Endodermal cell (in vitro differentiated cells): ENCODE measurements at regions not wholly inside any gene's neighbourhood (a gene's known extent, or its start where the extent isn't known, plus 50 kb on each side); places are given as distances from the start of the nearest gene placed in this dataset.

Experiments
- DNase-seq: peaks from one replicate; pipeline ENCODE4 v3.0.0-alpha.2; 2017
- H3K27ac ChIP-seq: 2 replicates; pipeline ENCODE4 v1.5.1; 2013; ENCODE audit warnings: mild to moderate bottlenecking, low read depth, low read length, moderate library complexity
- H3K27me3 ChIP-seq: 2 replicates; pipeline ENCODE4 v1.6.1; 2013; ENCODE audit warnings: mild to moderate bottlenecking, low read length, moderate library complexity; ENCODE audit not compliant: insufficient read depth, control insufficient read depth, poor library complexity, severe bottlenecking
- H3K36me3 ChIP-seq: 2 replicates; pipeline ENCODE4 v1.7.0; 2013; ENCODE audit warnings: mild to moderate bottlenecking, low read length, moderate library complexity; ENCODE audit not compliant: control insufficient read depth, insufficient read depth
- H3K4me1 ChIP-seq: one replicate; pipeline ENCODE4 v1.7.0; 2013; ENCODE audit warnings: low read length; ENCODE audit not compliant: control insufficient read depth, insufficient read depth
- H3K4me3 ChIP-seq: 2 replicates; pipeline ENCODE4 v1.5.1; 2013; ENCODE audit warnings: mild to moderate bottlenecking, low read length, moderate library complexity
- H3K9ac ChIP-seq: 2 replicates; pipeline ENCODE4 v1.6.1; 2013; ENCODE audit warnings: mild to moderate bottlenecking, low read length, moderate library complexity; ENCODE audit not compliant: poor library complexity, severe bottlenecking; ENCODE audit errors: extremely low read depth
- H3K9me3 ChIP-seq: 2 replicates; pipeline ENCODE4 v1.6.1; 2013; ENCODE audit warnings: mild to moderate bottlenecking, low read length, moderate library complexity; ENCODE audit not compliant: control insufficient read depth
- H3K27ac Mint-ChIP-seq: 2 replicates; pipeline ENCODE4 v1.8.0; 2020; ENCODE audit warnings: mixed read lengths
- H3K27me3 Mint-ChIP-seq: 2 replicates; pipeline ENCODE4 v1.8.0; 2021; ENCODE audit warnings: mild to moderate bottlenecking, mixed read lengths; ENCODE audit not compliant: insufficient read depth
- H3K36me3 Mint-ChIP-seq: 2 replicates; pipeline ENCODE4 v1.8.0; 2020; ENCODE audit warnings: low read depth, mixed read lengths
- H3K4me1 Mint-ChIP-seq: 2 replicates; pipeline ENCODE4 v1.8.0; 2020; ENCODE audit warnings: mixed read lengths
- H3K4me3 Mint-ChIP-seq: 2 replicates; pipeline ENCODE4 v1.8.0; 2020; ENCODE audit warnings: mild to moderate bottlenecking, moderate library complexity, mixed read lengths
- H3K9me3 Mint-ChIP-seq: 2 replicates; pipeline ENCODE4 v1.8.0; 2020; ENCODE audit warnings: mild to moderate bottlenecking, mixed read lengths
- CTCF ChIP-seq: fragments of 200-600 bp; sonication (generic); conservative IDR thresholded peaks from 2 replicates; pipeline ENCODE4 v1.5.0; 2021; ENCODE audit warnings: antibody characterized with exemption, mild to moderate bottlenecking
- WGBS, 2 experiments: methylation state at CpG; one replicate each; pipeline versions ENCODE4 v1.1.5 to v1.1.7; 2013; ENCODE audit warnings: missing lambda C conversion rate in 2 of 2, mixed read lengths in 1 of 2; ENCODE audit not compliant: insufficient coverage in 1 of 2, insufficient read length in 1 of 2; 5-methylcytosine and 5-hydroxymethylcytosine counted together

- 94% methylated on average over 1 of the region's 1 CpG; no CpG with 5 or more reads in 1 of the 2 experiments for WGBS, 2 experiments
- Mint-ChIP-seq H3K4me3 (no peak overlapping the region), H3K27ac (no peak overlapping the region), H3K36me3 (no peaks in the 10 kb centered on the region), H3K4me1 (no peaks in the 10 kb centered on the region), H3K9me3 (no peaks in the 10 kb centered on the region), H3K27me3 (no peaks in the 10 kb centered on the region)
- Histone ChIP-seq H3K36me3 (no peaks in the 10 kb centered on the region), H3K4me1 (no peaks in the 10 kb centered on the region), H3K27me3 (no peaks in the 10 kb centered on the region), H3K9ac (no peak overlapping the region), H3K4me3 (no peak overlapping the region), H3K27ac (no peak overlapping the region), H3K9me3 (no peaks in the 10 kb centered on the region)
- TF ChIP-seq CTCF: no peak
- no peak for DNase-seq
Measured at GRCh38 chr5:148708854-148709253, 54.5 kb upstream of the HTR4 start.

DNA sequence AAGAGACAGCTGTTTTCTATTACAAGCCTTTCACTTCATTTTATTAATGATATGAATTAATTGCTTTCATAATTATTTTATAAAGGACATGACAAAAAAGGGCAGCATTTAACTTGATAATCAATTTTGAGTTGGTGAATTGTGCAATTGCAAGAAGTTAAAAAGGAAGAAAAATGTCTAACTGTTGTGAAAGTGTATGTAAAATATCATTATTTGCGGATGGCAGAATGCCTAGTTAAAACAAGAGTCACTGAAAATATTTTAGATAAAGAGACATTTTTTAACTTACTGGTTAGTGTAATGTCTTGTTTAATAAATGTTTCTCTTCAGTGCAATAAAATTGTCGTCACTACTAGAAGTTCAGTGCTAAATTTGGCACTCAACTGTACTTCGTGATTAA is 57.6 kb upstream of the HTR4 start:
- no peak overlapping the region for H3K27ac Mint-ChIP-seq
- no peak for DNase-seq
- no peak overlapping the region for H3K4me3 Mint-ChIP-seq
- Histone ChIP-seq H3K27me3 (no peaks in the 10 kb centered on the region), H3K9ac (no peak overlapping the region), H3K4me1 (no peaks in the 10 kb centered on the region), H3K9me3 (no peaks in the 10 kb centered on the region), H3K36me3 (no peaks in the 10 kb centered on the region), H3K4me3 (no peak overlapping the region), H3K27ac (no peak overlapping the region)
- no peaks in the 10 kb centered on the region for H3K9me3 Mint-ChIP-seq
- WGBS, 2 experiments: 89 to 93% methylated on average over 1 to 3 of the region's 3 CpGs
- H3K36me3 Mint-ChIP-seq: no peaks in the 10 kb centered on the region
- TF ChIP-seq CTCF: no peak
- peaks cover 2% of the 10 kb centered on the region for H3K4me1 Mint-ChIP-seq
- H3K27me3 Mint-ChIP-seq: peaks cover 4% of the 10 kb centered on the region

- H3K27ac Mint-ChIP-seq: no peak overlapping the region
Measured at GRCh38 chr5:148713735-148714508, 59.6 kb upstream of the HTR4 start.

More at GRCh38 chr5:148713735-148714508, 59.6 kb upstream of the HTR4 start:
- no peaks in the 10 kb centered on the region for H3K36me3 ChIP-seq
- H3K27me3 Mint-ChIP-seq: peaks cover 4% of the 10 kb centered on the region
- no peaks in the 10 kb centered on the region for H3K9me3 ChIP-seq
- no peak for TF ChIP-seq CTCF
- no peaks in the 10 kb centered on the region for H3K36me3 Mint-ChIP-seq
- no peak overlapping the region for H3K27ac ChIP-seq
- H3K27me3 ChIP-seq: no peaks in the 10 kb centered on the region
- DNase-seq: no peak
- H3K9me3 Mint-ChIP-seq: no peaks in the 10 kb centered on the region
- H3K4me3 Mint-ChIP-seq: no peak overlapping the region
- H3K4me1 Mint-ChIP-seq: peaks cover 7% of the 10 kb centered on the region
- no peak overlapping the region for H3K9ac ChIP-seq
- H3K4me1 ChIP-seq: no peaks in the 10 kb centered on the region
- no peak overlapping the region for H3K4me3 ChIP-seq
